ENCODE measurements at regions not wholly inside any gene's neighbourhood (a gene's known extent, or its start where the extent isn't known, plus 50 kb on each side); places are given as distances from the start of the nearest gene placed in this dataset.

GRCh38 chr15:60090747-60091146, 86.6 kb downstream of the FOXB1 start:
- TF ChIP-seq POLR2A (IDR thresholded peaks at IDR 0.05) (no peak), CTCF (IDR thresholded peaks at IDR 0.05 in 4 of 5, conservative IDR thresholded peaks at IDR 0.05 in 1 of 5) (no peak)
